ENCODE measurements at regions not wholly inside any gene's neighbourhood (a gene's known extent, or its start where the extent isn't known, plus 50 kb on each side); places are given as distances from the start of the nearest gene placed in this dataset.

GRCh38 chrX:124769166-124769565 lies 422.8 kb downstream of the SH2D1A start:
- no peaks in the 10 kb centered on the region for H3K36me3 ChIP-seq (ENCODE audit: control insufficient read depth in 1 of 2, insufficient read depth in 2 of 2, low read length in 2 of 2)
- no peak for DNase-seq (ENCODE audit: low read depth, low spot score)
- RAD21 ChIA-PET (ENCODE audit: low non-redundant PET in 1 of 2, low total read pairs in 2 of 2, uncharacterized antibody in 2 of 2, unreplicated experiment in 2 of 2): no interaction called here

More at GRCh38 chrX:124769166-124769565, 422.8 kb downstream of the SH2D1A start:
- Histone ChIP-seq H4K20me1 (ENCODE audit: insufficient read depth) (no peaks in the 10 kb centered on the region), H3K27ac (ENCODE audit: low read depth, low read length) (no peak overlapping the region), H2AFZ (ENCODE audit: low read depth, low read length, poor library complexity, severe bottlenecking) (no peak overlapping the region), H3K4me1 (ENCODE audit: control insufficient read depth in 1 of 2, insufficient read depth in 2 of 2, low read length in 2 of 2) (no peaks in the 10 kb centered on the region), H3K9me2 (ENCODE audit: insufficient read depth) (no peaks in the 10 kb centered on the region), H3K9me3 (ENCODE audit: control insufficient read depth in 1 of 2, insufficient read depth in 1 of 2, low read depth in 1 of 2, low read length in 2 of 2) (no peaks in the 10 kb centered on the region), H3K9ac (ENCODE audit: low read length) (no peak overlapping the region), H3K4me3 (replicated peaks in 1 of 2; ENCODE audit: low read depth in 1 of 2, low read length in 2 of 2) (no peak overlapping the region), H3K27me3 (ENCODE audit: insufficient read depth, low read length) (no peaks in the 10 kb centered on the region), H3K4me2 (ENCODE audit: low read length) (no peak overlapping the region), H3K79me2 (ENCODE audit: insufficient read depth, low read length) (no peaks in the 10 kb centered on the region)
- POLR2A ChIA-PET: no interaction called here
- TF ChIP-seq CBX3 (IDR thresholded peaks at IDR 0.05; ENCODE audit: low read depth): no peak
- TF ChIP-seq CEBPB (IDR thresholded peaks at IDR 0.05; ENCODE audit: low read depth): no peak
- TF ChIP-seq ATF3 (IDR thresholded peaks at IDR 0.05): no peak
- no peak for TF ChIP-seq EZH2phosphoT487 (IDR thresholded peaks at IDR 0.05; ENCODE audit: borderline replicate concordance)
- TF ChIP-seq POLR2A (IDR thresholded peaks at IDR 0.05; ENCODE audit: borderline replicate concordance, extremely low read depth, insufficient read depth, insufficient read length): no peak
- TF ChIP-seq ZNF274 (IDR thresholded peaks at IDR 0.05; ENCODE audit: low read depth, low read length): no peak
- TF ChIP-seq EZH2 (IDR thresholded peaks at IDR 0.05): no peak
- TF ChIP-seq REST (IDR thresholded peaks at IDR 0.05; ENCODE audit: low read depth): no peak
- TF ChIP-seq SRF (IDR thresholded peaks at IDR 0.05; ENCODE audit: low read depth): no peak
- no peak for TF ChIP-seq ZFX (IDR thresholded peaks at IDR 0.05)
- TF ChIP-seq EGR1 (IDR thresholded peaks at IDR 0.05; ENCODE audit: low read depth): no peak
- TF ChIP-seq MAX (IDR thresholded peaks at IDR 0.05): no peak
- TF ChIP-seq SIN3A (IDR thresholded peaks at IDR 0.05; ENCODE audit: low read depth): no peak
- ATAC-seq: no peak
- intact Hi-C loops (cut with micrococcal nuclease): no loop called here
- CTCF ChIA-PET: no interaction called here
- BruUV-seq (replicated peaks): no TSS peak

All from HCT116 (cell line).